ENCODE measurements at regions not wholly inside any gene's neighbourhood (a gene's known extent, or its start where the extent isn't known, plus 50 kb on each side); places are given as distances from the start of the nearest gene placed in this dataset.

DNA sequence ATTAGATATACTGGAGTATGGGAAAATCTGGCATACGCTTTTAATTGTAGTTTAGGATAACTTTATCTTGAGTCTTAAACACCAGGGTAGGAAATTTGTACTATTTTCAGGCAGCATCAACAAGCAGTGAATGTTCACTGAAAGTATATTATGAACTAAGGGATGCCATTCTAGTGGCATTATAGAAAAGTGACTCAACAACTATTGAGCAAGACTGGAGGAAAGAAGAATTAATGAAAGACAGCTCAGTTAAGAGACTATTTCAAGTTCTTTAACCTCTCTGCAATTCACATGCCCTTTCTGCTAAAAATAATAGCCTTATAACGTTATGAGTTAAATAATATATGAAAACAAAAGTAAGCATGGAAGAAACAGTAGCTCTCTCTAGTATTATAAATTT lies 343.1 kb downstream of the FSCB start:
- H3K36me3 ChIP-seq (ENCODE audit: control insufficient read depth, insufficient read depth, low read length), result no peaks in the 10 kb centered on the region
- no peak for DNase-seq (ENCODE audit: extremely low read depth, insufficient read length)
- no peak overlapping the region for H3K4me3 ChIP-seq (replicated peaks; ENCODE audit: low read depth, low read length)
- TF ChIP-seq, protein P1, sequence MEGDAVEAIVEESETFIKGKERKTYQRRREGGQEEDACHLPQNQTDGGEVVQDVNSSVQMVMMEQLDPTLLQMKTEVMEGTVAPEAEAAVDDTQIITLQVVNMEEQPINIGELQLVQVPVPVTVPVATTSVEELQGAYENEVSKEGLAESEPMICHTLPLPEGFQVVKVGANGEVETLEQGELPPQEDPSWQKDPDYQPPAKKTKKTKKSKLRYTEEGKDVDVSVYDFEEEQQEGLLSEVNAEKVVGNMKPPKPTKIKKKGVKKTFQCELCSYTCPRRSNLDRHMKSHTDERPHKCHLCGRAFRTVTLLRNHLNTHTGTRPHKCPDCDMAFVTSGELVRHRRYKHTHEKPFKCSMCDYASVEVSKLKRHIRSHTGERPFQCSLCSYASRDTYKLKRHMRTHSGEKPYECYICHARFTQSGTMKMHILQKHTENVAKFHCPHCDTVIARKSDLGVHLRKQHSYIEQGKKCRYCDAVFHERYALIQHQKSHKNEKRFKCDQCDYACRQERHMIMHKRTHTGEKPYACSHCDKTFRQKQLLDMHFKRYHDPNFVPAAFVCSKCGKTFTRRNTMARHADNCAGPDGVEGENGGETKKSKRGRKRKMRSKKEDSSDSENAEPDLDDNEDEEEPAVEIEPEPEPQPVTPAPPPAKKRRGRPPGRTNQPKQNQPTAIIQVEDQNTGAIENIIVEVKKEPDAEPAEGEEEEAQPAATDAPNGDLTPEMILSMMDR (IDR thresholded peaks at IDR 0.05; ENCODE audit: insufficient read depth, low read length, poor library complexity, severe bottlenecking), result no peak
- no peaks in the 10 kb centered on the region for H3K27me3 ChIP-seq (replicated peaks; ENCODE audit: control insufficient read depth, insufficient read depth, low read length)

DNA sequence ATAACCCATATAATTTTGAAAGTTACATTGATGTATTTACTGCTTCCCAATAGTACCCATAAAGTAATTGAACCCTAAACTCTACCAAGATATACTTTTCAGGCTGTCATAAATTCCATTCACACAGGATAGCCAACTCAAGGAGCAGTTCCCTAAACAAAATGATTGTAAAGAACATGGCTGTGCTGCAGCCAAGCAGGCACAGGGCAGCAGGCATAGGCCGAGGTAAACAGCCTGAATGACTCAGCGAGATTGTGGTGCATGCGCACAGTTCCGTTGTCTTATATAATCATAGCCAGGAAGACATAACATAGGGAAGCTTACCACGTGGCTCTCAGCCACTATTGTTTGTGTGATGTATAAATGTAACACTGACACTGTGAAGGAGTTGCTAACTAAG lies 344.9 kb downstream of the FSCB start:
- Histone ChIP-seq H3K36me3 (ENCODE audit: control insufficient read depth, insufficient read depth, low read length) (no peaks in the 10 kb centered on the region), H3K27me3 (replicated peaks; ENCODE audit: control insufficient read depth, insufficient read depth, low read length) (no peaks in the 10 kb centered on the region), H3K4me3 (replicated peaks; ENCODE audit: low read depth, low read length) (no peak overlapping the region)
- TF ChIP-seq, protein P1 (IDR thresholded peaks at IDR 0.05; ENCODE audit: insufficient read depth, low read length, poor library complexity, severe bottlenecking), result no peak
- no peak for DNase-seq (ENCODE audit: extremely low read depth, insufficient read length)

DNA sequence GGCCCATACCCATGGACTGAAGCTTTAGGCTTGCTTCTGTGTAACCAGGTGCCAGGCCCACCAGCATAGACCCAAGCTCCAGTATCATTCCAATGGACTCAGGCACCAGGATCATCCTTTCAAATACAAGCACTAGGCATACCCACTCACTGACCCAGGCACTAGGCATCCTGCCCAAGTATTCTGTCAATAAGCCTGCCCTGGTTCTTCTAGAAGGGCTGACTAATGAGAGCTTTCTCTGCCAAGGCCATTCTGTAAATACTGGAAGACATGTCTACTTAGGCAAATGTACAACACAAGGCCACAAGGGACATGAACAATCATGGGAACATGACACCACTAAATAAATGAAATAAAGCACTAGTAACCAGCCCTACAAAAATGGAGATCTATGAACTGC lies 352.2 kb downstream of the FSCB start:
- H3K27me3 ChIP-seq (replicated peaks; ENCODE audit: control insufficient read depth, insufficient read depth, low read length), result no peaks in the 10 kb centered on the region
- TF ChIP-seq, protein P1 (IDR thresholded peaks at IDR 0.05; ENCODE audit: insufficient read depth, low read length, poor library complexity, severe bottlenecking), result no peak
- H3K36me3 ChIP-seq (ENCODE audit: control insufficient read depth, insufficient read depth, low read length), result no peaks in the 10 kb centered on the region
- no peak overlapping the region for H3K4me3 ChIP-seq (replicated peaks; ENCODE audit: low read depth, low read length)
- no peak for DNase-seq (ENCODE audit: extremely low read depth, insufficient read length)

DNA sequence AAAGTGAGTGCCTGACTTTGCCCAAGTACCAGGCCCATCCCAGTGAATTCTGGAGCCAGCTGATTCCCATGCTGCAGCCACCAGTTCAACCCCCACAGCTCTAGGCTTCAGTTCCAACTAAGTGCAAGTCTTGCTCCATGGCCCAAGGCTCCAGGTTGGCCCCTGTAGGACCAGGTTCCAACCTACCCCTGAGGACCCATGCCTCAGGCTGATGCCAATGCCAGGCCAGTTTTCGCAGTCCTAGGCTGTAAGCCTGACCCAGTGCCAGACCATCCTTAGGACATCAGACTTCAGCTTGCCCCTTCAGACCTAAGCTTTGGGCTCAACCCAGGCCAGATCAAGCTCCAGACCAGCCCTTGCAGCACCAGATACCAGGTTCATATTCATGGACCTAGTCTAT lies 352.6 kb downstream of the FSCB start:
- Histone ChIP-seq H3K36me3 (ENCODE audit: control insufficient read depth, insufficient read depth, low read length) (no peaks in the 10 kb centered on the region), H3K27me3 (replicated peaks; ENCODE audit: control insufficient read depth, insufficient read depth, low read length) (no peaks in the 10 kb centered on the region), H3K4me3 (replicated peaks; ENCODE audit: low read depth, low read length) (no peak overlapping the region)
- DNase-seq (ENCODE audit: extremely low read depth, insufficient read length), result no peak
- TF ChIP-seq, protein P1 (IDR thresholded peaks at IDR 0.05; ENCODE audit: insufficient read depth, low read length, poor library complexity, severe bottlenecking), result no peak

DNA sequence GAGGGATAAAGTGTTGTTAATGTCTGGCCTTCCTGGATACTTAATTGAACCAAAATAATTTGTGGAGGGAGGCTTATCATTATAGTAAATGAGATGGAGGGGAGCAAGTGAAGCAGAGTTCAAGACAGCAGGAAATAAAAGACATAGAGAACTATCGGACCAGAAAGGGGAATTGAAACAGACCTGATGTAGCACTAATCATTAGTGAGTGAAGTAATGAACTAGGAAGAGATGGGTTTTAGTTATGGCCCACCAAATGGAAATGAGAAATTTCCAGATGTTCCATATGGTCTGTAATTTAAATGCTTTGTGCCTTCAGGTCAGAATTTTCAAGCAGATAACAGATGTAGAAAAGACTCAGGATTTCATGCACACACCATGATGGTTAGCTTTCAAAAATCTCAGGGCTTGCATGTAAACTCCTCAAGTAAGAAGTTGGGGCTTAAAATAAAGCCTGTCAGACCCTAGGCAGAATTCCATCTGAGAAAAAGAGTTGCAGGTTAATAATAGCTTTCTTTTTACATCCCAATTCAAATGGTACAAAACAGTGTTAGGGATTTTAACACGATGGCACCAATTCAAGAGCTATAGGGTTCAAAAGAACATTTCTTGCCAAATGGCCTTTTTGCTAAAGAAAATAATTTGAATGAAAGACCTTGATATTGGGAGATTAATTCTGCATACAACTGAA lies 355.8 kb downstream of the FSCB start:
- no peak for DNase-seq (ENCODE audit: extremely low read depth, insufficient read length)
- H3K4me3 ChIP-seq (replicated peaks; ENCODE audit: low read depth, low read length), result no peak overlapping the region
- no peaks in the 10 kb centered on the region for H3K36me3 ChIP-seq (ENCODE audit: control insufficient read depth, insufficient read depth, low read length)
- TF ChIP-seq, protein P1 (IDR thresholded peaks at IDR 0.05; ENCODE audit: insufficient read depth, low read length, poor library complexity, severe bottlenecking), result no peak
- no peaks in the 10 kb centered on the region for H3K27me3 ChIP-seq (replicated peaks; ENCODE audit: control insufficient read depth, insufficient read depth, low read length)

DNA sequence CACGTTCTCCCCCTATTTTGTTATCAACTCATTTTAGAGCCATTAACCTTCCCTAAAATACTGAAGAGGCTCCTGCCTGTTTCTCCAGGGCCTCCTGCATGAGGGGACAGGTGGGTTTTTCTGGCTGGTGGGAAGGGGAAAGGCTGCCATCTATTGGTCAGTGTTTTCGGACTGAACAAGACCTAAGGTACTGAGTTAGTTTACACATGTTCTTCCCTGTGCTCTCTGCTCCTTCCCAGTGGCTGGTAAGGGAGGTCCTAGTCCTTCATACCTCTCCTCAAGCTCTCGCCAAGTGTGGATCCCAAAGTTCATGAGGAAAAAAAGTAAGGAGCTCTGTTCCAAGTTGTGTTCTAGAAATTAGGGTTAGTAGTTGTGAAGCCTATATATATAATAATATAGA lies 357.5 kb downstream of the FSCB start:
- H3K36me3 ChIP-seq (ENCODE audit: control insufficient read depth, insufficient read depth, low read length), result no peaks in the 10 kb centered on the region
- H3K27me3 ChIP-seq (replicated peaks; ENCODE audit: control insufficient read depth, insufficient read depth, low read length), result no peaks in the 10 kb centered on the region
- DNase-seq (ENCODE audit: extremely low read depth, insufficient read length), result no peak
- TF ChIP-seq, protein P1 (IDR thresholded peaks at IDR 0.05; ENCODE audit: insufficient read depth, low read length, poor library complexity, severe bottlenecking), result no peak
- H3K4me3 ChIP-seq (replicated peaks; ENCODE audit: low read depth, low read length), result no peak overlapping the region

Data from GM06990 (cell line).